Pancreas (tissue), 10 donors: ENCODE measurements at regions not wholly inside any gene's neighbourhood (a gene's known extent, or its start where the extent isn't known, plus 50 kb on each side); places are given as distances from the start of the nearest gene placed in this dataset.

ENCODE experiments used
- ATAC-seq, 4 donors: fragments of 200-7000 bp; cut with Tn5 transposase; one replicate each; pipeline versions ENCODE4 v1.8.0 to v1.9.1; 2020; ENCODE audit warnings: mild to moderate bottlenecking in 4 of 4, moderate library complexity in 4 of 4
- DNase-seq, 6 donors: peaks; one replicate each; pipeline ENCODE4 v3.0.0-alpha.2; 2020
- FAIRE-seq: peaks from 2 replicates; lab custom pipeline; 2012; peaks lifted over from hg19 to GRCh38; lab: Jason Lieb, UNC
- H3K27ac ChIP-seq, 4 donors: fragments of 200-600 bp; sonication (generic); 1 replicate in 3 of 4; 2 replicates in 1 of 4; pipeline versions ENCODE4 v1.5.0 to v1.8.0; 2020
- H3K27me3 ChIP-seq, 4 donors: fragments of 200-600 bp; one replicate each; pipeline ENCODE4 v1.8.0; 2021
- H3K36me3 ChIP-seq, 3 donors: fragments of 200-600 bp; sonication (generic) in 1 of 3; one replicate each; pipeline versions ENCODE4 v1.5.0 to v1.8.0; 2020 to 2021
- H3K4me1 ChIP-seq, 3 donors: fragments of 200-600 bp; one replicate each; pipeline ENCODE4 v1.8.0; 2021
- H3K4me3 ChIP-seq, 4 donors: fragments of 200-600 bp; sonication (generic) in 2 of 4; one replicate each; pipeline versions ENCODE4 v1.5.0 to v1.8.0; 2020 to 2021
- H3K9me3 ChIP-seq, 4 donors: fragments of 200-600 bp; one replicate each; pipeline ENCODE4 v1.8.0; 2021
- CTCF ChIP-seq, 4 donors: fragments of 200-600 bp; sonication (generic) in 3 of 4; IDR thresholded peaks; one replicate each; pipeline versions ENCODE4 v1.5.0 to v1.8.0; 2021; ENCODE audit warnings: antibody characterized with exemption in 4 of 4
- WGBS, 2 donors: extraction: QIAGEN DNeasy Blood & Tissue Kit; methylation state at CpG; one replicate each; pipeline ENCODE4 v1.1.7; 2013; 5-methylcytosine and 5-hydroxymethylcytosine counted together
- intact Hi-C, 3 donors: fragments of 100-400 bp; cut with DNase I; formaldehyde crosslinking; loops; one replicate each; pipeline versions ENCODE4 v1.11.1 to v1.14.2; 2022
- donor health status: healthy with polysubstance abuse.
- donor health status: DM: no; HTN: no; CAD: no; lungs with moderate emphysema.
- donor health status: DM: no; HTN: no; CAD: no.
- donor health status: control.
- donor health status: control.
- donor health status: Bipolar disorder and iron deficiency.
- donor health status: DM: yes; HTN: yes; CAD: no.
- donor health status: DM: no; HTN: no; CAD: no.
- donor health status: DM: no; HTN: no; CAD: no.
- donor health status: DM: yes; HTN: yes; CAD: no.

GRCh38 chr11:134783234-134783633, 371.2 kb upstream of the B3GAT1 start:
- H3K27me3 ChIP-seq = no peaks in the 10 kb centered on the region
- no peak overlapping the region for H3K4me3 ChIP-seq
- 51 to 60% methylated on average over 4 of the region's 4 CpGs for WGBS, 2 donors
- H3K27ac ChIP-seq = no peak overlapping the region
- H3K36me3 ChIP-seq = no peaks in the 10 kb centered on the region
- intact Hi-C loops = no loop called here
- no peak for TF ChIP-seq CTCF (IDR thresholded peaks at IDR 0.05)
- H3K9me3 ChIP-seq = no peaks in the 10 kb centered on the region
- no peak for FAIRE-seq
- DNase-seq = no peak
- no peak for ATAC-seq
- no peaks in the 10 kb centered on the region for H3K4me1 ChIP-seq

GRCh38 chr11:134781380-134781866, 369.4 kb upstream of the B3GAT1 start:
- ATAC-seq (no peak), DNase-seq (no peak), FAIRE-seq (no peak)
- WGBS, 2 donors = 70 to 76% methylated on average over 3 of the region's 3 CpGs
- Histone ChIP-seq H3K27me3 (peaks cover 0 to 16% (median 0%) of the 10 kb centered on the region in 4 donors), H3K27ac (no peak overlapping the region), H3K9me3 (no peaks in the 10 kb centered on the region), H3K4me3 (no peak overlapping the region), H3K4me1 (no peaks in the 10 kb centered on the region), H3K36me3 (no peaks in the 10 kb centered on the region)
- TF ChIP-seq CTCF (IDR thresholded peaks at IDR 0.05) = no peak
- intact Hi-C loops = no loop called here

DNA sequence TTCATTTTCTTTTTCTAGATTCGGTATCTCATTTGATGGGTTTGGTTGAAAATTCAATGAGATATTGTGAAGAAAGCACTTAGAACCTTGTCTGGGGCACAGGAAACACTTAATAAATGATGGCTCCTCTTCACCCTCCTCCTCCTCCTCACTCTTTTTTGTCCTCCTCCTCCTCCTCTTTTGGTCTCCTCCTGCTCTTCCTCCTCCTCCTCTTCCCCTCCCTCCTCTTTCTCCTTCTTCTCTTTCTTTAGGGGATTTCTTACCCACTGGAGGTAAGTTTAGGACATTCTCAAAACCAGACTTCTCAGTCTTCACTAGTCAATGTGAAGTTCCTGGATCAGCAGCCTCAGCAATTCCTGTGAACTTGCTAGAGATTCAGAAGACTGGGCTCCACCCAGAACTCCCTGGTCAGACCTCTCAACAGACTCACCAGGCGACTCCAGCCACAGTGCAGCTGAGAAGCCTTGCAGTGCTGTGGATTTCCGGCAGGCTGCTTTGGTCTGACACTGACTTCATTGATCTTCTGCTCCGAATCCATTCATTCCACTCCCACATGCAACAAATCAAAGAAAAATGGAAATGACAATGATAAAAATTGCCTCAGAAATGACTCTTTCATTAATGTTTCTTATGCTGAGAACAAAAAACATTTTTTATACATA, 368.6 kb upstream of the B3GAT1 start:
- WGBS, 2 donors = 56 to 67% methylated on average over 4 of the region's 4 CpGs
- Histone ChIP-seq H3K9me3 (no peaks in the 10 kb centered on the region), H3K36me3 (no peaks in the 10 kb centered on the region), H3K27ac (no peak overlapping the region), H3K4me1 (no peaks in the 10 kb centered on the region), H3K4me3 (no peak overlapping the region), H3K27me3 (peaks cover 0 to 16% (median 0%) of the 10 kb centered on the region in 4 donors)
- FAIRE-seq = no peak
- DNase-seq = no peak
- no peak for TF ChIP-seq CTCF (IDR thresholded peaks at IDR 0.05)
- no peak for ATAC-seq
- intact Hi-C loops = no loop called here

- no peak for TF ChIP-seq CTCF (IDR thresholded peaks at IDR 0.05)
- Histone ChIP-seq H3K27ac (no peak overlapping the region), H3K27me3 (peaks cover 0 to 16% (median 0%) of the 10 kb centered on the region in 4 donors), H3K36me3 (no peaks in the 10 kb centered on the region), H3K4me1 (no peaks in the 10 kb centered on the region), H3K4me3 (no peak overlapping the region), H3K9me3 (no peaks in the 10 kb centered on the region)
- intact Hi-C loops = no loop called here
- 44 to 53% methylated on average over 4 of the region's 4 CpGs for WGBS, 2 donors
- FAIRE-seq (no peak), DNase-seq (no peak), ATAC-seq (peak in 1 of 4 donors; percentile 51)
Measured at GRCh38 chr11:134779179-134779578, 367.1 kb upstream of the B3GAT1 start.

- FAIRE-seq (no peak), DNase-seq (no peak), ATAC-seq (no peak)
- intact Hi-C loops = no loop called here
- H3K27ac ChIP-seq = no peak overlapping the region
- H3K4me1 ChIP-seq = no peaks in the 10 kb centered on the region
- WGBS, 2 donors = 70 to 86% methylated on average over 1 of the region's 1 CpG
- H3K4me3 ChIP-seq = no peak overlapping the region
- no peak for TF ChIP-seq CTCF (IDR thresholded peaks at IDR 0.05)
- H3K27me3 ChIP-seq = no peaks in the 10 kb centered on the region
- H3K9me3 ChIP-seq = no peaks in the 10 kb centered on the region
- no peaks in the 10 kb centered on the region for H3K36me3 ChIP-seq
Measured at GRCh38 chr11:134768463-134768862, 356.4 kb upstream of the B3GAT1 start.
